ENCODE measurements at regions not wholly inside any gene's neighbourhood (a gene's known extent, or its start where the extent isn't known, plus 50 kb on each side); places are given as distances from the start of the nearest gene placed in this dataset.
"Not testable (repeated sequence)": the region's sequence is repeated elsewhere in the genome, so short reads cannot be mapped to it uniquely, and the experiment has no call there.

- no peak for DNase-seq
Measured at GRCh38 chr7:121560267-121560990, 164.3 kb upstream of the FAM3C start.

GRCh38 chr7:121558288-121558687 is 162.2 kb upstream of the FAM3C start:
- no peak for DNase-seq

GRCh38 chr7:121557034-121557892 is 161.2 kb upstream of the FAM3C start:
- DNase-seq: no peak

DNA sequence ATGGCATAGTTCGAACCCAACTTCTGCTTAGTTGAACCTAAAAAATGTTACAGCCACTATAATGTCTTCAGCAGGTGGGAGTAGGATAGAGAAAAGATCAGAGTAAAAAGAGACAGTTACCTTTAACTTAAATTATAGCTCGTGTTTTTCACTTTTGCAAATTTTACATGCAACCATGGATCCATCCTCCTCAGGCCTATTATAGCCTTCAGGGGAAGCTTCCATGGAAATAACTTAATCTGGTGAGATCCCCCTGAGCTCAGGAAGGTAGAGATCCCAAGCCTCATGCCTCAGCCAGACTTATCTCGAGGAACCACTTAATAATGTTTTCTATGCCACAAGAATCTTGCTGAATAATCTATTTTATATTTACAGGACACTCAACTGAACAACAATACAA is 159.4 kb upstream of the FAM3C start:
- no peak for DNase-seq

DNA sequence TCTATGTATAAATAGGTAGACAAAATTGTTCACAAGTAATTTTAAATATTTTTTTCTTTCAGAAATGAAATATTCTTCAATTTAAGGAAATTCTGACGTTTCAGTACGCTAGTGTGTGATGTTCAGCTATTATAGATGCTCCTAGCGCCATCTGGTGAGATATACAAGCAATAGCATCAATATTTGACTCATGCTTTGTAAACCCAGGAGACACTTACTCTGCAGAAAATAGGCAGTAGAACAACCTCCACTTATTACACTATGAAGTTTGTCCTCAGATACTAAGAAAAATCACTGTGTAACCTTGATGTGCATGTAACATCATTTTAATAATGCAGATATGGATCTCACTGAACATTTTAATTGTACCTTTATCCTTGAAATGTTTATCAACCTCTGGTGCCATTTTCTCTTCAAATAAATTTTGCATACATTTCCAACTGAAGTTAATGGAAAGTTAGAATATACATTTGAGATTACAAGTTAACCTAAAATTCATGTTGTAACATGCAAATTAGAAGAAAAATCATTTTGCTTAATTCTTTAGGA is 151.5 kb upstream of the FAM3C start:
- no peak for DNase-seq

DNA sequence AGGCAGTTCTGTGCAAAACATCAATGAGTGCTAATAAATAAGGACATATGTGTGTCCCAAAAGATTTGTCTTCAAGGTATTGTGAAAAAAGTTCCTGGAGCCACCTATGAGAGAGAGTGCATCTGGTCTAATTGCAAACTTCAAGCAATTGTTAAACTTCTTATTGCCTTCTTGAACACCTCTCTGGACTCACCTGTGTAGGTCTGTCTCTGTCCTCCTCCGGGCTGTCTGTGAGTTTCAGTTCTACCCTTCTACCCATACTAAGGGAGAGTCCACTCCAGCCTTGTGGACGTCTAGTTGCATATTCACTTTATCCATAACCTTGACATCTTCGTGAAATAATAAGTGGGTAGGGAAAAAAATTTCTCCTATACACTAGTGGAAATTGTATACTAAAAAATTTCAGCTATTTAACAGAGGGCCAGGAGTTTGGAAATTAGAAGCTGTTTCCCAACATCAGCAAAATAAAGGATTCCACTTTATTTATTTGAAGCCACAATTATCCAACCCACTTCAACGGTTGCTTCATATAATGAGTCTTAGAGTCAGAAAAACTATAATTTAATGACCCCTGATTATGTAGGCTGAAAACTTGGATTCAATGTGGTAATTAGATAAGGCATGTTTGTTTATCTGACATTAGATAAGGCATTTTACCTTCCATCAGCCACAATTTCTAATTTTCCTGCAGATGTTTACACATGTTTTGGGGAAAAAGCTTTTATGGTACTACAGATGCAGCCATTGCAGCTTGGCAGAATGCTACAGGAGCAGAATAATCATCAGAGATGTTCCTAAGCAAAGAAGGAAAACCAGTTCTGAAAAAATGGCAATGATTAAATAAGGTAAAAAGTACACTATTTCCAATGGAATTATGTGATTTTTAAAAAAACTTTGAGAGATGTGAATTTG is 150.8 kb upstream of the FAM3C start:
- no peak for DNase-seq

GRCh38 chr7:121545418-121545817 is 149.3 kb upstream of the FAM3C start:
- no peak for DNase-seq

- DNase-seq: peak; percentile 83
Measured at GRCh38 chr7:121544726-121545125, 148.6 kb upstream of the FAM3C start.

GRCh38 chr7:121544238-121544637 is 148.1 kb upstream of the FAM3C start:
- no peak for DNase-seq

- DNase-seq: no peak
Measured at GRCh38 chr7:121541457-121541856, 145.3 kb upstream of the FAM3C start.

DNA sequence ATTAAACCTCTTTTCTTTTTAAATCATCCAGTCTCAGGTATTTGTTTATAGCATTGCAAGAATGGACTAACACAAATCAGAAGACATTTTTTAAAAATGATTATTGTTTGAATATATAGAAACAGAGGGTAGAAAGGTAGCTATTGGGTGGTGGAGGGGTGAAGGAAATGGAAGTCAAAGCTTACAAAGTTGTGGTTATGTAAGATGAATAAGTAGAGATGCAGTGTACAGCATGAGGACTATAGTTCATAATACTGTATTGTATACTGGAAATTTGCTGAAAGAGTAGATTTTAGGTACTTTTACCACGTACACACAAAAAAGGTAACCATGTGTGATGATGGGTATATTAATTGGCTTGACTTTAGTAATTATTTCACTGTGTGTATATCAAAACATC is 144.0 kb upstream of the FAM3C start:
- no peak for DNase-seq

- DNase-seq: no peak
Measured at GRCh38 chr7:121537031-121537430, 140.9 kb upstream of the FAM3C start.

GRCh38 chr7:121531175-121532070 is 135.3 kb upstream of the FAM3C start:
- no peak for DNase-seq

DNA sequence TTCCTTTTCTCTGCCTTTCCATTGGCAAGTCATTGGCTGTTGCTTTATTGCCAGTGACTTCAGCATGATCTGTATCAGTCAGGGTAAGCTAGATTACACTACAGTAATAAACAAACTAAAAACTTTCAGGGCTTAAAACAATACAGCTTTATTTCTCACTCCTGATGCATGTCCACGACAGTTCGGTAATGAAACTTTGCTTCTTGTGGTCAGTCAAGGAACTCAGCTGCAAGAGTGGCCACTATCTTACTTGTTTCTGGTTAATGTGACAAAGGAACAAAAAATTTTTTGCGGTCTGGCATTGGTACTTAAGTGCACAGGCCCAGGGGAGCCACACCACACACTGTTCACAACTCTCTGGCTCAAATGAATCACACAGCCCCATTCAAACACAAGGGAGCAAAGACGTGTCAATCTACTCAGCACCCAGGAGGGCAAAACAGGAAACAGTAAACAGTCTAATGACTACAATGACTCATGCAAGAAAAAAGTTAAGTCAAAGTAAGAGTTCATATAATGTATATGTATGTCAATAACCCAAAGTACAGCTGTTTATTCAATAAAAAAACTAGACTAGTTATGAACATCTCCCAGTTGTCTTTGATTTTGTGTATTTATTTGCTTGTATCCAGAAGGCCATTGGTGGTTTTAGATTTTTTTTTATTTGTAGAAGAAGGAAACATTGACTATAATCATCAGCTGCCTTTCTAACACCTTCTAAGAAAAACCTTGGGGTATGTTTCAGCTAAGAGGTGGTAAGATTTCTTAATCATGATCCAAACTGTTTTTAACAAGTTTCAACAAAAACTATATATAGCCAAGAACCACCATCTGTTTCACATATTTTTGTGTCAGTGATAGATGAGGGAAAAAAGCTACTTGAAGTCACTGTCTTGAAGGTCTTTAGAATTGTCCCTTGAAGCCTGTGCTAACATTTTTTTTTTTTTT is 134.4 kb upstream of the FAM3C start:
- DNase-seq: peak; percentile 96

GRCh38 chr7:121529003-121529402 is 132.9 kb upstream of the FAM3C start:
- no peak for DNase-seq

DNA sequence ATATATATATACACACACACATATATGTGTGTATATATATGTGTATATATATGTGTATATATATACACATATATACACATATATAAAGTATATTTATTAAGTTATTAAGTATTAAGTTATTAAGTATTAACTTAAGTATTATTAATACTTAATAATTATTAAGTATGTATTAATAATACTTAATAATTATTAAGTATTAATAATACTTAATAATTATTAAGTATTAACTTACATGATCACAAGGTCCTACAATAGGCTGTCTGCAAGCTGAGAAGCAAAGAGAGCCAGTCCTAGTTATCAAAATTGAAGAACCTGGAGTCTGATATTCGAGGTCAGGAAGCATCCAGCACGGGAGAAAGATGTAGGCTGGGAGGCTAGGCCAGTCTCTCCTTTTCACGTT is 130.1 kb upstream of the FAM3C start:
- not testable (repeated sequence) for DNase-seq

- no peak for DNase-seq
Measured at GRCh38 chr7:121525155-121525819, 129.2 kb upstream of the FAM3C start.

- no peak for DNase-seq
Measured at GRCh38 chr7:121521711-121522400, 125.7 kb upstream of the FAM3C start.

DNA sequence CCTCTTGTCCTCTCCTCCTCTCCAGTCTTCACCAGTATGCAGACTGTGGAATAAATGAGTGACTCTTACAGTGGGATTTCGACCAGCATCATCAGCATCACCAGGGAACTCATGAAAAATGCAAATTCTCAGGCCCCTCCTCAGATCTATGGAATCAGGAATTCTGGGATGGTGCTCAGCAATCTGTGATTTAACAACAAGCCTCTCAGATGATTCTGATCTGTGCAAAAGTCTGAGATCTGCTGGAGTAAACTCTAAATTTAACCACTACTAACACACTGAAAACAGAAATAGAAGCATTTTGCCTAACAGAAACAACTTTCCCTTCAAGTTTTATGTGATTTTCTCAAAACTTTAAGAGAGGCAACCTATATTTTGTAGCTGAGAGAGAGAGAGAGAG is 124.8 kb upstream of the FAM3C start:
- no peak for DNase-seq
